GM12874 (cell line): ENCODE measurements at regions not wholly inside any gene's neighbourhood (a gene's known extent, or its start where the extent isn't known, plus 50 kb on each side); places are given as distances from the start of the nearest gene placed in this dataset.

Experiments used
- TF ChIP-seq, protein P1 (sequence below): IDR thresholded peaks from 2 replicates; pipeline ENCODE4 v1.5.1; 2011; ENCODE audit warnings: low read depth, mild to moderate bottlenecking, control low read depth, low read length, moderate library complexity; ENCODE audit not compliant: insufficient read depth

GRCh38 chr5:24855485-24855884, 210.7 kb upstream of the CDH10 start:
- TF ChIP-seq, protein P1, sequence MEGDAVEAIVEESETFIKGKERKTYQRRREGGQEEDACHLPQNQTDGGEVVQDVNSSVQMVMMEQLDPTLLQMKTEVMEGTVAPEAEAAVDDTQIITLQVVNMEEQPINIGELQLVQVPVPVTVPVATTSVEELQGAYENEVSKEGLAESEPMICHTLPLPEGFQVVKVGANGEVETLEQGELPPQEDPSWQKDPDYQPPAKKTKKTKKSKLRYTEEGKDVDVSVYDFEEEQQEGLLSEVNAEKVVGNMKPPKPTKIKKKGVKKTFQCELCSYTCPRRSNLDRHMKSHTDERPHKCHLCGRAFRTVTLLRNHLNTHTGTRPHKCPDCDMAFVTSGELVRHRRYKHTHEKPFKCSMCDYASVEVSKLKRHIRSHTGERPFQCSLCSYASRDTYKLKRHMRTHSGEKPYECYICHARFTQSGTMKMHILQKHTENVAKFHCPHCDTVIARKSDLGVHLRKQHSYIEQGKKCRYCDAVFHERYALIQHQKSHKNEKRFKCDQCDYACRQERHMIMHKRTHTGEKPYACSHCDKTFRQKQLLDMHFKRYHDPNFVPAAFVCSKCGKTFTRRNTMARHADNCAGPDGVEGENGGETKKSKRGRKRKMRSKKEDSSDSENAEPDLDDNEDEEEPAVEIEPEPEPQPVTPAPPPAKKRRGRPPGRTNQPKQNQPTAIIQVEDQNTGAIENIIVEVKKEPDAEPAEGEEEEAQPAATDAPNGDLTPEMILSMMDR, result no peak

DNA sequence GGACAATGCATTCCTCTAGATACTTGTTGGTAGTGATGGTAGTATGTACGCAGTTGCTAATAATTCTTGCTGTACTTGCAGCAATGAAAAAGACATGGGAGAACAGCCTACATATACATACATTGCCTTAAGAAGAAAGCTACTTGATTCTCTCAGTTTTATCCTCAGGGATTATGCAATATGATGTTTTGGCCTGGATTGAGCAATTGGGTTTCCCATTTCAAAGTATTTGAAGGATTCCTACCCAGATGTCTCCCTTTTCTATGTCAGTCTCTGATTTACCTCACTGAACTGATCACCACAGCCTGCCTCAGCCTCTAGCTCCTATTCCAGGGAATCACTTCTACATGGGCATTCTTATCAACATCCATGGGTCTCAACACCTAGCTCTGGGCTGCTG, 210.1 kb upstream of the CDH10 start:
- TF ChIP-seq, protein P1, result no peak

GRCh38 chr5:24854350-24854749, 209.6 kb upstream of the CDH10 start:
- TF ChIP-seq, protein P1, result no peak

DNA sequence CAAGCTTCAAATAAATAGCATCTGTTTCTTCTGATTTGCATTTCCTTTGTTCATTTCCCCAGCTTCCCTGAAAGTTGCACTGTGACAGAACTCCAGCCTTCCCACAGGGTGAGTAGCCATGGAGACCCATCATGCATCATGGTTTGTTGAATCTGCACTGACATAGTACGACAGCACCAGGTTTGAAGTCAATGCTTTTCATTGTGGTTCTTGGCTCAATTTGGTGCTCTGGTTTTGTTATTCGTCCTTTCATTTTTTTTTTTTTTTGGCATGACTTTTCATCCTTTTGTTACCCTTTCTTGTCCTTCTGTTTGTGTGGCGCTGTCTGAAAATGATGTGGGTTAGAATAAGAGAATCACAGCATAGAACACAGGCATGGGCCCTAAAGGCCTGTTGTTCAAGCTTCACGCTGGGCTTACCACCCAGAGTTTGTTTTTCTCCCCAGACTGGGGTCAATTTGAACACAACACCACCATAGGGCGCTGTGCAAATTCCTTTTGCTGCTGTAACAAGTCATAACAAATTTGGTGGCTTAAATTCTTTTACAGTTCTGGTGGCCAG, 206.2 kb upstream of the CDH10 start:
- TF ChIP-seq, protein P1, result no peak

DNA sequence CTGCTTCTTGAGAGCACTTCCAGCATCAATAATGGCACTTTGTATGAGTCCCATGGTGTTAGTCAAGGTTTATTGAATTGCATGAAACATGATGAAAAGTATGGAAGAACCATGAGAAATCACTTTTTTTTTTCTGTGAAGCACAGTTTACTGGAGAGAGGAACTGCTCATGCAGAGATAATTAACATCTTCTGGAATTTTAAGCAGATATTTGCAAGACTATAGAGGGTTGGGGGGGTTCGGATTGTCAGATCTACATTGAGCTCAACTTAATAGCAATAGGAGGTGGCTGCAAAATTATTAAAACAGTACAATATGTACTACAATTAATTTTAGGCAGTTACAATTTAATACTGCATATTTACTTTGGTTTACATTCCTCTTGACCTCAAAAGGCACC, 204.4 kb upstream of the CDH10 start:
- TF ChIP-seq, protein P1, result no peak

GRCh38 chr5:24831989-24832388, 187.2 kb upstream of the CDH10 start:
- TF ChIP-seq, protein P1, result no peak

DNA sequence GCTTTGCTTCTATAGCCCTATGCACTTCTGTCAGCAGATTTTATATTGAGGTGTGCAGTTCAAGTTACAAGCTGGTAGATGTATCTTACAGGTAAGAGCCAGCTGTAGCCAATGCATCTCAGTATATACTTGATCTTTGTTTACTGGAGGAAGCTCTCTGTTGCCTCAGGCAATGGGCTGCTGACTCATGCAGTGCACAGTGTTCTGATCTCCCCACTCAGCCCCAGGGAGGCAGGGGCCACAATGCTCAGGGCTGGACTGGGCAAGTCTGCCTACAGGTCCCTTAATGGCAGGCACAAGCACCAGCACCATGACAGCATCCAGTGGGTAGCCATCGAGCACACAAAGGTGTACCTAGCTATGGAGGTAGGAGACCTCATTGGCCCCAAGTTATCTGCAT, 178.8 kb upstream of the CDH10 start:
- TF ChIP-seq, protein P1, result no peak

GRCh38 chr5:24819841-24820240, 175.1 kb upstream of the CDH10 start:
- TF ChIP-seq, protein P1, result no peak
